GM12874 (cell line): ENCODE measurements at regions not wholly inside any gene's neighbourhood (a gene's known extent, or its start where the extent isn't known, plus 50 kb on each side); places are given as distances from the start of the nearest gene placed in this dataset.

Experiments
- TF ChIP-seq, protein P1 (sequence below): IDR thresholded peaks from 2 replicates; pipeline ENCODE4 v1.5.1; 2011; ENCODE audit warnings: low read depth, mild to moderate bottlenecking, control low read depth, low read length, moderate library complexity; ENCODE audit not compliant: insufficient read depth

DNA sequence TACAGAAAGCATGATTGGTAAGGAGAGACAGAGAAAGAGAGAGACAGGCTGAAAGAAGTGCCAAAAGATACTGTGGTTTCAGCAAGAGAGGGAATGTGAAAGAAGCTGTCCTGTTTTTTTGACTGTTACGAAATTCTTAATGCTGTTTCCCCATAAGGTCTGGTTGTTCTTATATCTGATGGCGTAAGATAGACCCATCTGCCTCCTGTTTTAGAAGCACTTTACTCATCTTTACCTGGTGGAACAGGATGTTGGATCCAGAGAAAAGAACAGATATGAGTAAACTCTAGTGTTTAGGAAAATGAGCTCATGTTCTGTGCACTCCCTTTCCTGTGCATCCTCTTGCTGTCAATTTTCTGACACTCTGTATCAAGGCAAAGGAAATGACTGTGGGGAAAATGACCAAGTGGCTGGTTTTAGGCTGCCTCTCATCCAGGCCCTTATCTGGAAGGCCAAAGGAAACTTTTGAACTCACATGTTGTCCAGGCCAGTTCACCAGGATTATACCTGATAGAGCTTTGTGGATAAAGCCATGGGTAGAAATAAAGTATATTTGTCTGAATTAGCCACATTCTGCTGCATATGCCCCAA, 311.7 kb upstream of the HTR2C start:
- TF ChIP-seq, protein P1, sequence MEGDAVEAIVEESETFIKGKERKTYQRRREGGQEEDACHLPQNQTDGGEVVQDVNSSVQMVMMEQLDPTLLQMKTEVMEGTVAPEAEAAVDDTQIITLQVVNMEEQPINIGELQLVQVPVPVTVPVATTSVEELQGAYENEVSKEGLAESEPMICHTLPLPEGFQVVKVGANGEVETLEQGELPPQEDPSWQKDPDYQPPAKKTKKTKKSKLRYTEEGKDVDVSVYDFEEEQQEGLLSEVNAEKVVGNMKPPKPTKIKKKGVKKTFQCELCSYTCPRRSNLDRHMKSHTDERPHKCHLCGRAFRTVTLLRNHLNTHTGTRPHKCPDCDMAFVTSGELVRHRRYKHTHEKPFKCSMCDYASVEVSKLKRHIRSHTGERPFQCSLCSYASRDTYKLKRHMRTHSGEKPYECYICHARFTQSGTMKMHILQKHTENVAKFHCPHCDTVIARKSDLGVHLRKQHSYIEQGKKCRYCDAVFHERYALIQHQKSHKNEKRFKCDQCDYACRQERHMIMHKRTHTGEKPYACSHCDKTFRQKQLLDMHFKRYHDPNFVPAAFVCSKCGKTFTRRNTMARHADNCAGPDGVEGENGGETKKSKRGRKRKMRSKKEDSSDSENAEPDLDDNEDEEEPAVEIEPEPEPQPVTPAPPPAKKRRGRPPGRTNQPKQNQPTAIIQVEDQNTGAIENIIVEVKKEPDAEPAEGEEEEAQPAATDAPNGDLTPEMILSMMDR = no peak

DNA sequence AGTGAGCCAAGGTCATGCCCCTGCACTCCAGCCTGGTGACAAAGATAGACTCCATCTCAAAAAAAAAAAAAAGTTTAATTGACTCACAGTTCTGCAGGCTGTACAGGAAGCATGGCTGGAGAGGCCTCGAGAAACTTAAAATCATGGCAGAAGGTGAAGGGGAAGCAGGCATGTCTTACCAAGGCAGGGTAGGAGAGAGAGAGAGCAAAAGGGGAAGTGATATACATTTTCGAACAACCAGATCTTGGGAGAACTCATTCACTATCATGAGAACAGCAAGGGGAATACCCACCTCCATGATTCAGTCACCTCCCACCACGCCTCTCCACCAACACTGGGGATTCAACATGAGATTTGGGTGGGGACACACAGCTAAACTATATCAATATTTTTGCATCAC, 315.2 kb upstream of the HTR2C start:
- TF ChIP-seq, protein P1 = no peak

DNA sequence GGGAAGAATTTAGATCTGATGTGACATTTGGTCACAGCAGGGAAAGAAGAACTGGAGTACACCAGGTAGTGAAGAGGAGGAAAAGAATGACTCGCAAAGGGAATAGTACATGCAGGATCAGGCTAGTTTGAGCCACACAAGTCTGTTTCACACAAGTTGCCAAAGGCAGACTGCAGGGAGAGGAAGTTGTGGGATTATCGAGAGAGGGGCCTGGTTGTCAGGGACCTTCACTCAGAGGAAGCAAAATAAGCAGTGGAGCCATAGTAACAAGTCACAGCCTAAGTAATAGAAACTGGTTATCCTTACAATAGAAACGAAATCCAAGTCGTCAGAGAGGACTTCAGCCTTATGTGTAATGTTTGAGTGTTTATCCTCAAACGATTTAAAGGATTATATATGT, 316.7 kb upstream of the HTR2C start:
- TF ChIP-seq, protein P1 = no peak

DNA sequence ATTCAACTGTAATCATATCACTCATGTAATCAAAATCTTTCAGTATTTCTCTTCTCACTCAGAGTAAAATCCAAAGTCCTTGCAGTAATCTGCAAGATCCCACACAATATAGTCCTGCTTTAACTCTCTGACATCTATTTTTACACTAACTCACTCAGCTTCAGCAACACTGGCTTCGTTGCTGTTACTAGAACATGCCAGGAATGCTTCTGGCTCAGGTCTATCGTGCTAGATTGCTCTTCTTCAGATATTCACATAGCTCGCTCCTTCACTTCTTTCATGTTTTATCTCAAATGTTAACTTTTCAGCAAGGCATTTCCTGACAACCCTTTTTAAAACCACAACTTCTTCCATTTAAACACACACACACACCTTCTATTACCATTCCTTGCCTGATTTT, 331.7 kb upstream of the HTR2C start:
- TF ChIP-seq, protein P1 = no peak

DNA sequence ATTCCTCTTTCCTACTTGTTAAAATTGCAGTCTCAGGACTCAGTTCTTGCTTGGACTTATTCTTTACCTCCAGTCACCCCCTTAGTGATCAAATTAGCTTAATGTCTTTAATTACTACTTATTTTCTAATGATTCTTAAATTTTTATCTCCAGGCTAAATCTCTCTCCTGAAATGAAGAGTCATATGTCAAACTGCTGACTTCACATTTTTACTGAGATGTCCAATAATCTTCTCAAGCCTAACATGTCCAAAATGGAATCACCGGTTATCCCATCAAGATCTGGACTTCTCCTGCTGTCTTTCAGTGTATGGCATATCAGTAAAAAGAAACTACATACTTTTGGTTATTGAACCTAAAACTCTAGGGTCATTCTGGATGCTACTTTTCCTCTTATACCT, 332.3 kb upstream of the HTR2C start:
- TF ChIP-seq, protein P1 = no peak

DNA sequence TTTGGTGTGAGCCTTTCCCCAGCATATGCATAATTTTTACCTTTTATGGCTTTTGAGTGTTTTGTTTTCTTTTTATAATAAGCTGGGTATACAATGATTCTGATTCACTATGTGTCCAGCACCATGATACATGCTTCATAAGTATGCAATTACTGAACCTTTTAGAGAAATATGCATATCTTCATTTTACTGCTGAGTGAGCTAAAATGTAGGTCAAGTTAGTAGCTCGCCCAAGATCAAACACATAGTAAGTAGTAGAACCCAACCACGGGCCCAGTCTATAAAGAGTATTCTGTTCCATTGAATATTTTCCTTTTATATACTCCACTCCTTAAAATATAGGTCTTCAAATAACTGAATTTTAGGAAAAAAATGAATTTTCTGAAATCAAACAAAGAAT, 362.4 kb upstream of the HTR2C start:
- TF ChIP-seq, protein P1 = no peak

DNA sequence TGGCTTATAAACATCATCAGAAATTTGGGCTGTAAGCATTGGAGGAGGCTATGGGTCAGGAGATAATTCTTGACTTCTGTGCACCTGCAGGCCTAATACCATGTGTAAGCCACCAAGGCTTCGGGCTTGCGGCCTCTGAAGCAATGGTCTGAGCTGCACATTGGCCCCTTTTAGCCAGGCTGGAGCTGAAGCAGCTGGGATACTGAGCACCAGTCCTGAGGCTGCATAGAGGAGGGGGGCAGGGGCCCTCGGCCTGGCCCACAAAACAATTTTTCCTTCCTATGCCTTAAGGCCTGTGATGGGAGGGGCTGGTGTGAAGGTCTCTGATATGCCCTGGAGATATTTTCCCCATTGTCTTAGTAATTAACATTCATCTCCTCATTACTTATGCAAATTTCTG, 373.0 kb upstream of the HTR2C start:
- TF ChIP-seq, protein P1 = no peak
